ENCODE measurements at regions not wholly inside any gene's neighbourhood (a gene's known extent, or its start where the extent isn't known, plus 50 kb on each side); places are given as distances from the start of the nearest gene placed in this dataset.

GRCh38 chr1:102365071-102365470 is 368.3 kb upstream of the OLFM3 start:
- DNase-seq (ENCODE audit: low spot score) = no peak
- no peaks in the 10 kb centered on the region for H3K27me3 ChIP-seq
- no peak overlapping the region for H3K27ac ChIP-seq
- WGBS (ENCODE audit: low lambda C conversion rate, missing lambda C conversion rate) = 71% methylated on average over 3 of the region's 3 CpGs
- H3K9me3 ChIP-seq (ENCODE audit: low read depth) = no peaks in the 10 kb centered on the region
- H4K20me1 ChIP-seq (ENCODE audit: insufficient read depth, poor library complexity, severe bottlenecking) = no peaks in the 10 kb centered on the region
- H3K4me1 ChIP-seq (ENCODE audit: insufficient read depth) = no peaks in the 10 kb centered on the region
- no peaks in the 10 kb centered on the region for H3K79me2 ChIP-seq
- H2AFZ ChIP-seq = no peak overlapping the region
- no peaks in the 10 kb centered on the region for H3K9me2 ChIP-seq (replicated peaks; ENCODE audit: insufficient read depth)
- no peak overlapping the region for H3K4me2 ChIP-seq
- TF ChIP-seq CTCF (IDR thresholded peaks at IDR 0.05; ENCODE audit: poor library complexity) (no peak), EZH2phosphoT487 (IDR thresholded peaks at IDR 0.05; ENCODE audit: low read depth, severe bottlenecking, unreplicated experiment) (no peak), EZH2 (IDR thresholded peaks at IDR 0.05; ENCODE audit: borderline replicate concordance) (no peak)
- no peaks in the 10 kb centered on the region for H3K36me3 ChIP-seq (replicated peaks; ENCODE audit: insufficient read depth, low read depth)
- no peak overlapping the region for H3K4me3 ChIP-seq

- no peaks in the 10 kb centered on the region for H4K20me1 ChIP-seq (ENCODE audit: insufficient read depth, poor library complexity, severe bottlenecking)
- H3K4me2 ChIP-seq = no peak overlapping the region
- H3K9me3 ChIP-seq (ENCODE audit: low read depth) = no peaks in the 10 kb centered on the region
- no peak for TF ChIP-seq CTCF (IDR thresholded peaks at IDR 0.05; ENCODE audit: poor library complexity)
- no peak for TF ChIP-seq EZH2 (IDR thresholded peaks at IDR 0.05; ENCODE audit: borderline replicate concordance)
- TF ChIP-seq EZH2phosphoT487 (IDR thresholded peaks at IDR 0.05; ENCODE audit: low read depth, severe bottlenecking, unreplicated experiment) = no peak
- H2AFZ ChIP-seq = no peak overlapping the region
- no peaks in the 10 kb centered on the region for H3K36me3 ChIP-seq (replicated peaks; ENCODE audit: insufficient read depth, low read depth)
- no peaks in the 10 kb centered on the region for H3K9me2 ChIP-seq (replicated peaks; ENCODE audit: insufficient read depth)
- DNase-seq (ENCODE audit: low spot score) = no peak
- H3K27me3 ChIP-seq = no peaks in the 10 kb centered on the region
- no peak overlapping the region for H3K4me3 ChIP-seq
- H3K79me2 ChIP-seq = no peaks in the 10 kb centered on the region
- no peaks in the 10 kb centered on the region for H3K4me1 ChIP-seq (ENCODE audit: insufficient read depth)
- WGBS (ENCODE audit: low lambda C conversion rate, missing lambda C conversion rate) = 84% methylated on average over 5 of the region's 5 CpGs
- H3K27ac ChIP-seq = no peak overlapping the region
These were observed 339.9 kb upstream of the OLFM3 start for GRCh38 chr1:102336602-102337001.

- no peaks in the 10 kb centered on the region for H3K4me1 ChIP-seq (ENCODE audit: insufficient read depth)
- DNase-seq (ENCODE audit: low spot score) = no peak
- H3K4me2 ChIP-seq = no peak overlapping the region
- H2AFZ ChIP-seq = no peak overlapping the region
- no peak overlapping the region for H3K4me3 ChIP-seq
- no peaks in the 10 kb centered on the region for H3K79me2 ChIP-seq
- H3K9me3 ChIP-seq (ENCODE audit: low read depth) = no peaks in the 10 kb centered on the region
- no peaks in the 10 kb centered on the region for H3K36me3 ChIP-seq (replicated peaks; ENCODE audit: insufficient read depth, low read depth)
- no peak for TF ChIP-seq EZH2phosphoT487 (IDR thresholded peaks at IDR 0.05; ENCODE audit: low read depth, severe bottlenecking, unreplicated experiment)
- TF ChIP-seq CTCF (IDR thresholded peaks at IDR 0.05; ENCODE audit: poor library complexity) = no peak
- TF ChIP-seq EZH2 (IDR thresholded peaks at IDR 0.05; ENCODE audit: borderline replicate concordance) = no peak
- no peaks in the 10 kb centered on the region for H3K27me3 ChIP-seq
- no peaks in the 10 kb centered on the region for H4K20me1 ChIP-seq (ENCODE audit: insufficient read depth, poor library complexity, severe bottlenecking)
- no peak overlapping the region for H3K27ac ChIP-seq
- WGBS (ENCODE audit: low lambda C conversion rate, missing lambda C conversion rate) = 81% methylated on average over 4 of the region's 4 CpGs
- no peaks in the 10 kb centered on the region for H3K9me2 ChIP-seq (replicated peaks; ENCODE audit: insufficient read depth)
These were observed 321.5 kb upstream of the OLFM3 start for GRCh38 chr1:102318104-102318806.
